ENCODE measurements at regions not wholly inside any gene's neighbourhood (a gene's known extent, or its start where the extent isn't known, plus 50 kb on each side); places are given as distances from the start of the nearest gene placed in this dataset.

DNA sequence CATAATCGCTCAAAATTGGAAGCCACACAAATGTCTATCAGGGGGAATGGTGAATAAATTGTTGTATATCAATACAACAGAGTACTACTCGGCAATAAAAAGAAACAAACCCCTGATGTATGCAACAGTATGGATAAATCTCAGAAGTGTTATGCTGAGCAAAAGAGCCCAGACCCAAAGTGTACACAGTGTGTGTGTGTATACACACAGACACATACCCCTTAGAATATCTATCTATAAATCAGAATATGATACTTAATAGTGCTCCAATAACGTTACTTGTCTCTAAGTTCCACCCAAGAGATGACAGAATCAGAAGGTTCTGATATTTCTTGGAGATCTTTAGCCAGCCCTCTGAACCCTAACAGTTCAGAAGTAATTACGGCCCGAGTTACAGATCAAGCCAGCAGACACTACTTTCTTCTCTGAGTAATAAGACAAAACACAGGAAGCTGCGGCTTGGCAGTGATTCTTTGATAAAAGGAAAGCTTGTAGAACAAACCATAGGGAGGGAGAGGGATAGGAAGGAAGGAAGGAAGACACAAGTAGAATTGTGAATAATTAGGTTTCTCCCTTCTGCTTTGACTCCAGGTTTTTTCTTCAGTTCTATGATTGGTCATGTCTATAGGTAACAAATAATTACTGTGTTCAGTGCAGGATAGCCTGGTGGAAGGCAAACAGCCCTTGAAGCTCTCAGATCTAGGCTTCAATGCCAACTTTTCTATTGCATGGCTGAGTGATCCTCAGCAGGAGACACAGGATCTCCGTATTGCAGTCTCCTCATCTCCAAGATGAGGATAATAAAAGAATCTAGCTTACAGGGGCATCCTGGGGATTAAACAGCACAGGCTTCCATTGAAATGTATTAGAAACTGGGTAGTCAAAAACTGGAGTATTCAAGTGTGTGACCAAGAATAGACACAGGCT is 75.6 kb upstream of the TEAD1 start:
- no peaks in the 10 kb centered on the region for H3K27me3 ChIP-seq
- H3K4me1 ChIP-seq, result no peaks in the 10 kb centered on the region
- intact Hi-C loops (cut with DNase I), result loop anchor here (2.0 kb wide), 1 partner anchor 296 kb away; no protein-coding TSS in a partner anchor
- H3K4me3 ChIP-seq, result no peak overlapping the region
- no peaks in the 10 kb centered on the region for H3K9me3 ChIP-seq
- TF ChIP-seq, protein P1, sequence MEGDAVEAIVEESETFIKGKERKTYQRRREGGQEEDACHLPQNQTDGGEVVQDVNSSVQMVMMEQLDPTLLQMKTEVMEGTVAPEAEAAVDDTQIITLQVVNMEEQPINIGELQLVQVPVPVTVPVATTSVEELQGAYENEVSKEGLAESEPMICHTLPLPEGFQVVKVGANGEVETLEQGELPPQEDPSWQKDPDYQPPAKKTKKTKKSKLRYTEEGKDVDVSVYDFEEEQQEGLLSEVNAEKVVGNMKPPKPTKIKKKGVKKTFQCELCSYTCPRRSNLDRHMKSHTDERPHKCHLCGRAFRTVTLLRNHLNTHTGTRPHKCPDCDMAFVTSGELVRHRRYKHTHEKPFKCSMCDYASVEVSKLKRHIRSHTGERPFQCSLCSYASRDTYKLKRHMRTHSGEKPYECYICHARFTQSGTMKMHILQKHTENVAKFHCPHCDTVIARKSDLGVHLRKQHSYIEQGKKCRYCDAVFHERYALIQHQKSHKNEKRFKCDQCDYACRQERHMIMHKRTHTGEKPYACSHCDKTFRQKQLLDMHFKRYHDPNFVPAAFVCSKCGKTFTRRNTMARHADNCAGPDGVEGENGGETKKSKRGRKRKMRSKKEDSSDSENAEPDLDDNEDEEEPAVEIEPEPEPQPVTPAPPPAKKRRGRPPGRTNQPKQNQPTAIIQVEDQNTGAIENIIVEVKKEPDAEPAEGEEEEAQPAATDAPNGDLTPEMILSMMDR (IDR thresholded peaks at IDR 0.05), result no peak
- H3K36me3 ChIP-seq, result no peaks in the 10 kb centered on the region
- H3K27ac ChIP-seq, result no peak overlapping the region
- DNase-seq (ENCODE audit: low spot score in 2 of 2), result no peak

DNA sequence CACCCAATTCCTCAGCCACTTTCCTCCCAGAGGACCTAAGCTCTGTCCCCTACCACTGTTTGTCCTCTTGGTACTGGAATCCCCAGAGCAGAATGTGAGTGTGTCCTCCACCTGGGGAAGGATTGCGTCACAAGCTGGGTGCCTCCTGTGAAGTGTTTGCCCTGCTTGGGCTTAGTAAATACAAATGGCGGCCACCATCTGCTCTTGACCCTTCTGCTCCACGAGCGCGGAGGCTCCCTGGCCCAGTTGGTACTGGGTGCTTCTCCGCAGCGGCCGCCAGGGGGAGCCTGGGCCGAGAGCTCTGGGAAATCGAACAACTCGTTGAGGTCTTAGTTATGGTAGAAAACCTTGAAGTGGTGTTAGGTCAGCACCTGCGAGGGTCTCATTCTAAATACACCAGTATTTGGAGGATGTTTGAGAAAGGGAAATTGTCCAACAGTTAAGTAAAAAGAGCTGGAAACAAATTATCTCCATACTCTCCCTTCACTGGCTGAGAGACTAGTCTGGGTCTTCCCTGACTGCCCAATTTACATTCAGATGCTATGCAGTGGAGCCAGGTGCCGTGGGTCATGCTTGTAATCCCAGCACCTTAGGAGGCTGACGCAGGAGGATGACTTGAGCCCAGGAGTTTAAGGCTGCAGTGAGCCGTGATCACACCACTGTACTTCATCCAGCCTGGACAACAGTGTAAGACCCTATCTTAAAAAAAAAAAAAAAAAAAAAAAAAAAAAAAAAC is 74.6 kb upstream of the TEAD1 start:
- H3K27ac ChIP-seq, result no peak overlapping the region
- no peaks in the 10 kb centered on the region for H3K4me1 ChIP-seq
- H3K9me3 ChIP-seq, result no peaks in the 10 kb centered on the region
- no peak overlapping the region for H3K4me3 ChIP-seq
- TF ChIP-seq, protein P1 (IDR thresholded peaks at IDR 0.05), result peak; percentile 55 to 63 (median 56)
- intact Hi-C loops (cut with DNase I), result loop anchor here (2.0 kb wide), 2 partner anchors 289 to 295 kb away; no protein-coding TSS in a partner anchor
- DNase-seq (ENCODE audit: low spot score in 2 of 2), result peak in 1 of 2 donors; percentile 65
- H3K27me3 ChIP-seq, result no peaks in the 10 kb centered on the region
- no peaks in the 10 kb centered on the region for H3K36me3 ChIP-seq

DNA sequence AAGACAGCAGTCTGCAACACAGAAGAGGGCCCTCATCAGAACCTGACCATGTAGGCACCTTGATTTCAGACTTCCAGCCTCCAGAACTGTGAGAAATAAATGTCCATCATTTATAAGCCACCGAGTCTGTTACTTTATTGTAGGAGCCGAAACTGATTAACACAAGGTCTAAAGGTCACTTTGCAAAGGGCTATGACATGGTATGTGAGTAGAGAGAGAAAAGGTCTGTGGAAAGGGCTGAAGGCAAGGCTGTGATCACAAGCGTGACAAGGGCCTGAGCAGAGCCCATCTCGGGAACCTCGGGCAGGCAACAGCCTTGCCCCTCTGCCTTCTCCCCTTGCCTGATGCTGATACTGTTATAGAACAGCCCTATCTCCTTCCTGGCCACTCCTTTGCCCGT is 73.4 kb upstream of the TEAD1 start:
- TF ChIP-seq, protein P1 (IDR thresholded peaks at IDR 0.05), result no peak
- DNase-seq (ENCODE audit: low spot score in 2 of 2), result no peak
- intact Hi-C loops (cut with DNase I), result loop anchor here (2.0 kb wide), 1 partner anchor 288 kb away; no protein-coding TSS in a partner anchor
- H3K4me3 ChIP-seq, result no peak overlapping the region
- H3K36me3 ChIP-seq, result no peaks in the 10 kb centered on the region
- H3K27ac ChIP-seq, result no peak overlapping the region
- H3K4me1 ChIP-seq, result no peaks in the 10 kb centered on the region
- no peaks in the 10 kb centered on the region for H3K27me3 ChIP-seq
- H3K9me3 ChIP-seq, result no peaks in the 10 kb centered on the region

DNA sequence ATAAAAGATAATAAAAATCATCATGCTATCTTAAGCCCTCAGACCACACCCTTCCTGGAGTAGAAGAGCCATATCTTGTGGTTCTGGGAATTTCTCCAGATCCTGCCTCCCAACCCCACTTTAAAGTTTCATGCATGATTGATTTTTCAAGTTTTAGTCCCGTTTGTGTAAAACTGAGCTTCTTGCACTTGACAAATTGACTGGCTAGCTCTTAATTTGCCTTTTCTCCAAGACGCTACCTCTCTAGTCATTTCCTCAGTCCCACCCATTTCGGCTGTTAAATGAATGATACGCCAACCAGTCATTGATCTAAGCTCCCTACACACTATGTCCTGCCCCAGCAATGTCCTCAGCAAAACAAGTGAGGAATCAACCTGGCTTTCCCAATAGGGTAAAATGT is 71.8 kb upstream of the TEAD1 start:
- DNase-seq (ENCODE audit: low spot score in 2 of 2), result no peak
- Histone ChIP-seq H3K27me3 (no peaks in the 10 kb centered on the region), H3K9me3 (no peaks in the 10 kb centered on the region), H3K27ac (no peak overlapping the region), H3K36me3 (no peaks in the 10 kb centered on the region), H3K4me1 (no peaks in the 10 kb centered on the region), H3K4me3 (no peak overlapping the region)
- intact Hi-C loops (cut with DNase I), result no loop called here
- TF ChIP-seq, protein P1 (IDR thresholded peaks at IDR 0.05), result no peak

DNA sequence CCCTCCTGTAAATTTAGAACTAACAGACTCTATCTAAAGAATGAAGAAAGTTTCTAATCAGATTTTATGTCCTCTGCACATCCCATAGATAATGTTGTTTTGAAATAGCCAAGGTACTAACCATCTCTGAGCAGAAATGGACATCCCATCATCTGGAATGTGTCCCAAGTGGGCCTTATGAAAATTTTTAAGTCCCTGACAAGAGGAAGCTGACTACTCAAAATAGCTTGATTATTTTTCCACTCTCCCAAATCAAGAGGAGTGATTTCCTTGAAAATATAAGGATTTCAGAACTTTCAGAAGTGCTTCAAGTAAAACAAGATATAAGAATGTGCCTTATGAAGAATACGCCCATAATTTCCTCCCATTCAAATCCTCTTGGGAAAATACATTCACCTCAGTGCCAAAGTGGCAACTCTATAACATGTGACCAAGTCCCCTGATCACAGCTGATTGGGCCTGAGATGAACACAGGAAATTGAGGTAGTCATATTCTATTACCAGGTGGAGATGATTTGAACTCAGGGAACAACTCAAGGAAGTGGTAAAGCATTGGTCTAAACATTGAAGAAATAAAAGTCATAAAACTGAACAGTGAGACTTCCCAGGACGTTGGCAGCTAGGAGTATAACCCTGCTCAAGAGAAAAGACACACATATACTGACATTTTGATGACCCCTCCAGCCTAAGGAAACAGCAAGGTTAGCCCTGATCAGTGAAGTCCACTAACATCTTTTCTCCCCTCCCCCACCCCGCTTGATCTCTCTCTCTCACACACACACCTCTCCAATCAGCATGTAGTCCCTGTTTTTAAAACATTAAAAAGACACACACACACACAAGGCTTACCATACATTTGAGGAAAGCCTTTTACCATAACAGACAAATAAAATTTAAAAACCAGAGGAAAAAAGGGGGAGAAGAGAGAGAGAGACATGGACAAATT is 70.8 kb upstream of the TEAD1 start:
- no peak for DNase-seq (ENCODE audit: low spot score in 2 of 2)
- H3K9me3 ChIP-seq, result no peaks in the 10 kb centered on the region
- H3K4me3 ChIP-seq, result no peak overlapping the region
- no peaks in the 10 kb centered on the region for H3K27me3 ChIP-seq
- H3K36me3 ChIP-seq, result no peaks in the 10 kb centered on the region
- intact Hi-C loops (cut with DNase I), result no loop called here
- no peak overlapping the region for H3K27ac ChIP-seq
- TF ChIP-seq, protein P1 (IDR thresholded peaks at IDR 0.05), result no peak
- no peaks in the 10 kb centered on the region for H3K4me1 ChIP-seq
